ENCODE measurements at regions not wholly inside any gene's neighbourhood (a gene's known extent, or its start where the extent isn't known, plus 50 kb on each side); places are given as distances from the start of the nearest gene placed in this dataset.

DNA sequence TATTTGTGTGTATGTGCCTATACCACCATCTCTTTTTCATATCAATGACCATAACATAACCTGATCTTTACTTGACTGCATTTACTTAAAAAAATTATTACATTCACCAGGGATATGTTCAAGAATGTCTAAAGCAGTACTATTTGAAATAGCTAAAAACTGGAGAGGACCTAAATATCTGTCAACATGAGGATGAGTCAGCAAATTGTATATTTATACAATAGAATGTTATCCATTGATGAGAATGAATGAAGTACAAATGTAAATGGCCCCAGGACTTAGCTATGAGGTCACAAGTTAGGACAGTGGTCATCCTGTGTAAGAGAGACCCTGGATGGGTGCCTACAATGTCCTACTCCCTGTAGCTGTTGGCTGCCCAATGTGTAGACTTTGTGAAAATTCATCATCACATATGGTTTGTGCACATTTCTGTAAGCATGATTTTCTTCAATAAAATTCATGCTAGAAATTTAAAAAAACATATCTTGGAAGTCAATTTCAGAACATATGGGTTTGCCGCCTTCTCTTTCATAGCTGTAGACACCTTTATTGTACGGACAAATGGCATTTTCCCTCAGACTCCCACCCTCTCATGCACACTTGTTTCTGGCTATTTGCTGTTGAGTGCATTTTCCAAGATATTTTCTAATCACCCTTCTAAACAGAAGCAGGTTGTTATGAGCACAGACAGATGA lies 202.4 kb downstream of the CDH26 start:
- peaks cover 0 to 5% of the 10 kb centered on the region in 2 donors for H3K9me3 ChIP-seq
- no peaks in the 10 kb centered on the region for H3K4me1 ChIP-seq
- TF ChIP-seq, protein P1, sequence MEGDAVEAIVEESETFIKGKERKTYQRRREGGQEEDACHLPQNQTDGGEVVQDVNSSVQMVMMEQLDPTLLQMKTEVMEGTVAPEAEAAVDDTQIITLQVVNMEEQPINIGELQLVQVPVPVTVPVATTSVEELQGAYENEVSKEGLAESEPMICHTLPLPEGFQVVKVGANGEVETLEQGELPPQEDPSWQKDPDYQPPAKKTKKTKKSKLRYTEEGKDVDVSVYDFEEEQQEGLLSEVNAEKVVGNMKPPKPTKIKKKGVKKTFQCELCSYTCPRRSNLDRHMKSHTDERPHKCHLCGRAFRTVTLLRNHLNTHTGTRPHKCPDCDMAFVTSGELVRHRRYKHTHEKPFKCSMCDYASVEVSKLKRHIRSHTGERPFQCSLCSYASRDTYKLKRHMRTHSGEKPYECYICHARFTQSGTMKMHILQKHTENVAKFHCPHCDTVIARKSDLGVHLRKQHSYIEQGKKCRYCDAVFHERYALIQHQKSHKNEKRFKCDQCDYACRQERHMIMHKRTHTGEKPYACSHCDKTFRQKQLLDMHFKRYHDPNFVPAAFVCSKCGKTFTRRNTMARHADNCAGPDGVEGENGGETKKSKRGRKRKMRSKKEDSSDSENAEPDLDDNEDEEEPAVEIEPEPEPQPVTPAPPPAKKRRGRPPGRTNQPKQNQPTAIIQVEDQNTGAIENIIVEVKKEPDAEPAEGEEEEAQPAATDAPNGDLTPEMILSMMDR (IDR thresholded peaks at IDR 0.05) = no peak
- H3K36me3 ChIP-seq = no peaks in the 10 kb centered on the region
- no peak overlapping the region for H3K4me3 ChIP-seq
- no peaks in the 10 kb centered on the region for H3K27me3 ChIP-seq
- no peak overlapping the region for H3K27ac ChIP-seq
- DNase-seq (ENCODE audit: low spot score in 2 of 2) = no peak
- intact Hi-C loops (cut with DNase I) = no loop called here

DNA sequence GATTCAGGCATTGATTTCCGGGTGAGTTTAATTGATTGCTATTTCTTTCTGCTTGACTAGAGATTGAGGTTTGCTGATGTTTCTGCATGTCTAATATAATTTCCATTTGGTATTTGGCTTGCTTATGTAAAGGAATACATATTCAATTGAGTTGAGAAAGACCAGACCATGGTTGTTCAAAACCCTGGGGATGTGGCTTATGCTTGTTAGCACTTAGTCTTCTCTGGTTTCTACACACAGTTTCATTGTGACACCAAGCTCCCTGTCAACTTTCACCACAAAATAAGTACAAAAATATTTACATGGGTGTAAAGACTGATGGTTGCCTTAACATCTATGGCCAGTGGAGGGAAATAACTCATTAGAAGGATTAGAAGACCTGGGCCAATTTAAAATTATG lies 209.6 kb downstream of the CDH26 start:
- no peaks in the 10 kb centered on the region for H3K4me1 ChIP-seq
- H3K4me3 ChIP-seq = no peak overlapping the region
- H3K36me3 ChIP-seq = no peaks in the 10 kb centered on the region
- H3K27ac ChIP-seq = no peak overlapping the region
- no peak for DNase-seq (ENCODE audit: low spot score in 2 of 2)
- TF ChIP-seq, protein P1 (IDR thresholded peaks at IDR 0.05) = no peak
- no peaks in the 10 kb centered on the region for H3K9me3 ChIP-seq
- intact Hi-C loops (cut with DNase I) = no loop called here
- H3K27me3 ChIP-seq = no peaks in the 10 kb centered on the region

DNA sequence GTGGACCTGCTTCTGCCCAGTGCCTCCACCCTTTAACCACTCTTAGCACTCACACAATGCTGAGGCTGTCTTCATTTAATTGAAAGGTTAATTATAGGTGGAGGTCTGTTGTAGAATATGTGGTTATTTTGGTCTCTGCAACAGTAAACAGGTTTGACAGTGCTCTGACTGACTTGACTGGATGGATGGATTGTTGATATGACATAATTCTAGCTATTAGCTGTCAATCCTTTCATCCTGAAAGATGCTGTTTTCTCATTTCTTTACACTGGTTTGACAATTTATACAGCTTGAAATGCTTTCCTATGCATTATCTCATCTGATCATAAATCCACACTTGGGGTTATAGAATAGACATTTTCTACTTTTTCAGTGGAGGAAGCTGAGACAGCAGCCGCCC lies 210.7 kb downstream of the CDH26 start:
- Histone ChIP-seq H3K27ac (no peak overlapping the region), H3K9me3 (no peaks in the 10 kb centered on the region), H3K36me3 (no peaks in the 10 kb centered on the region), H3K4me3 (no peak overlapping the region), H3K4me1 (no peaks in the 10 kb centered on the region), H3K27me3 (no peaks in the 10 kb centered on the region)
- no peak for DNase-seq (ENCODE audit: low spot score in 2 of 2)
- TF ChIP-seq, protein P1 (IDR thresholded peaks at IDR 0.05) = no peak
- intact Hi-C loops (cut with DNase I) = no loop called here

DNA sequence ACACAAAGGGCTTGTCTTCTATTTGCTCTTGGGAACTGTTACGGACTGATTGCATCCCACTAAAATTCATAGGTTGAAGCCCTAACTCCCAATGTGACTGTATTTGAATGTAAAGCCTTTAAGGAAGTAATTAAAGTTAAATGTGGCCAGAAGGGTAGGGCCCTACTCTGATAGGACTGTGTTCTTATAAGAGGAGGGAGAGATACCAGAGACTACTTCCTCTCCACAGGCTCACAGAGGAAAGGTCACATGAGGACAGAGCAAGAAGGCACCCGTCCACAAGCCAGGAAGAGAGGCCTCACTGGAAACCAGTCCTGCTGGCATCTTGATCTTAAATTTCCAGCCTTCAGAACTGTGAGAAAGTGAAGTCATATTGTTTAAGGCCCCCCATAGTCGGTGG lies 211.9 kb downstream of the CDH26 start:
- Histone ChIP-seq H3K36me3 (no peaks in the 10 kb centered on the region), H3K27ac (no peak overlapping the region), H3K27me3 (no peaks in the 10 kb centered on the region), H3K4me3 (no peak overlapping the region), H3K4me1 (no peaks in the 10 kb centered on the region), H3K9me3 (no peaks in the 10 kb centered on the region)
- TF ChIP-seq, protein P1 (IDR thresholded peaks at IDR 0.05) = no peak
- no peak for DNase-seq (ENCODE audit: low spot score in 2 of 2)
- intact Hi-C loops (cut with DNase I) = no loop called here

DNA sequence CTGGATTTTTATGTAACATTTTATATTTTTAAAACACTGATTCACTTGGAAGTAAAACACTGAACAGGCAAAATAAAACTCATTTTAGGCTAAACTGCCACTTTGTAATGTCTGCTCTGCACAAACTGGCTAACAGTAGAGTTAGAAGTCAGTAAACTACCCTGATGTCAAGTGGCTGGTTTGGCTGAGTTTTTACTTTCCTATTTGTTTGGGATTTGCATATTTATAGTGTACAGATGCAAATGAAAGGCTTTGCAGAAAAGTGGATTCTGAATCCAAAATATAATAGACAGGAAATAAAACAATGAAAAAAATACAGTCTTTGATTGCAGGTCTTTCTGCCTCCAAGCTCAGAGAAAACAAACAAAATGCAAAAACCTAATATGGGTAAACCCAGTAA lies 213.1 kb downstream of the CDH26 start:
- H3K36me3 ChIP-seq = no peaks in the 10 kb centered on the region
- H3K4me1 ChIP-seq = no peaks in the 10 kb centered on the region
- H3K9me3 ChIP-seq = no peaks in the 10 kb centered on the region
- H3K27ac ChIP-seq = no peak overlapping the region
- intact Hi-C loops (cut with DNase I) = no loop called here
- TF ChIP-seq, protein P1 (IDR thresholded peaks at IDR 0.05) = no peak
- no peak overlapping the region for H3K4me3 ChIP-seq
- no peaks in the 10 kb centered on the region for H3K27me3 ChIP-seq
- no peak for DNase-seq (ENCODE audit: low spot score in 2 of 2)

DNA sequence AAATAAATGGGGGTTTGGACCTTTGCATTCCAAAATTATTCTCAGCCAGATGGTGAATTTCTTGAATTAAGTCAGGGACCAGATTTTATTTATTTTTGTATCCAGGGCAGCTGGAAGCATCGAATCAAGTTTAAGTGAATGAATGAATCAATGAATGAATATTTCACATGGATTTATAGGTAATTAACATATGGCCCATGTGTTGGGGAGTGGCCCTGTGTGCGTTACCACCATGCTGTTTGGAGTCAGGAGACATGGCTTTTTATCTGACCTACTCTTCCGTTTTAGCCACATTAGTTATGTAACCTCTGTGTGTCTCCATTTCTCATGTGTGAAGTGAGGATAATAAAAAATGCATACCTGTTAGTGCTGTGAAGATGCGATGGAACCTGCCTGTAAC lies 213.5 kb downstream of the CDH26 start:
- no peaks in the 10 kb centered on the region for H3K27me3 ChIP-seq
- no peaks in the 10 kb centered on the region for H3K4me1 ChIP-seq
- H3K36me3 ChIP-seq = no peaks in the 10 kb centered on the region
- no peak overlapping the region for H3K27ac ChIP-seq
- intact Hi-C loops (cut with DNase I) = no loop called here
- no peak overlapping the region for H3K4me3 ChIP-seq
- TF ChIP-seq, protein P1 (IDR thresholded peaks at IDR 0.05) = no peak
- DNase-seq (ENCODE audit: low spot score in 2 of 2) = no peak
- H3K9me3 ChIP-seq = no peaks in the 10 kb centered on the region

Data from ascending aorta (tissue), 2 donors.